ENCODE measurements at regions not wholly inside any gene's neighbourhood (a gene's known extent, or its start where the extent isn't known, plus 50 kb on each side); places are given as distances from the start of the nearest gene placed in this dataset.
"Not testable (repeated sequence)": the region's sequence is repeated elsewhere in the genome, so short reads cannot be mapped to it uniquely, and the experiment has no call there.

- DNase-seq: no peak
Observed at GRCh38 chr22:34763496-34763895, 302.5 kb upstream of the ISX start.

DNA sequence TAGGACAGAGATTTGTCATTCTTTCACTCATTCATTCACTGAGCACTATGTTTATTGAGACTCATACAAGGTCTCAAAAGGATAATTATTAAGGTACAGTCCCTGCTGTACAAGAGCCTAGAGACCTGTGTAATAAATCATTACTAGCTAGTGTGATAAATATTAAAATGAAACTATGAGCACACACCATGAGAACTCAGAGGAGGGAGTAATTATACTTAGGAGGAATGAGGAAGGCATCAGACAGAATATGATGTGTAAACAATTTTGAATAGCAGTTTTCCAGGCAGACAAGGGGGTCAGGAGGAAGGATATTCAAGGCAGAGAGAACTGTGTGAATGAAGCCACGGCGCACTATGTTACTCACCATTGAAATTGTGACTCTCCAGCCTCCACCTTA is 300.8 kb upstream of the ISX start:
- DNase-seq: no peak

DNA sequence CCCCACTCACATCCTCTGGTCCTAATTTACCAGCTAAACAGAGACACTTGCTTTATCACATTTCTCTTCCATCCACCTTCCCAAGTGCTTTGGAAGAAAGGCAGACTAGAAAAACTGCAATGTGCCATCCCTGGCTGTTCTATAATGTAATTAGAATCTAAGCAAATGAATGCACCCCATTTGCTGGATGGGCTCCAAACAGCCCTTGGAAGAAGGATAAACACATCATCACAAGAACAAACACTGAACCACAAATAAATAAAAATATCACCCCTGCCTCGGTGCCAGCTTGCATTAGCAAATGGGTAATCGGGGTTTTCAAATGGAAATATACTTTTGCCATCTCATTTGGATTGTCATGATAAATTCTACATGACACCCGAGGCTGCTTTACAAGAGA is 296.6 kb upstream of the ISX start:
- DNase-seq: no peak

GRCh38 chr22:34776817-34777216 is 289.1 kb upstream of the ISX start:
- no peak for DNase-seq

- no peak for DNase-seq
Observed at GRCh38 chr22:34781681-34782080, 284.3 kb upstream of the ISX start.

DNA sequence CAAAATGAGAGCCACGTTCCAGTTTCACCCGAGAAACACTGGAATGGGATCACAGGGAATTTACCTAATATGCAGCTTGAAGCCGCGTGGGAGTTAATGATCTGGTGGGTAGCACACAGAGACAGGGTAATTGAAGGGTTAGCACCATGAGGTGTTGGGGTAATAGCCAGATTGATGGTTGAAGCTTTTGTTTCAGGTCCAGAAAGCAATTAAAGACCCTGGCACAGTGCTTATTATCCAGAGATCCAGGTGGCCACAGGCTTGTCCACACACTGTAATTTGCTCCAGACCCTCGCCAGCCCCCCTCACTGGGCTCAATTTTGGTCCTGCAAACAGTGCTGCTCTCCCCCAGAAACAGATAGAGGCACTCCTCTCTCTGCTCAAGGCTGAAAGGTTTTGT is 282.5 kb upstream of the ISX start:
- no peak for DNase-seq

- no peak for DNase-seq
Observed at GRCh38 chr22:34784056-34784455, 281.9 kb upstream of the ISX start.

DNA sequence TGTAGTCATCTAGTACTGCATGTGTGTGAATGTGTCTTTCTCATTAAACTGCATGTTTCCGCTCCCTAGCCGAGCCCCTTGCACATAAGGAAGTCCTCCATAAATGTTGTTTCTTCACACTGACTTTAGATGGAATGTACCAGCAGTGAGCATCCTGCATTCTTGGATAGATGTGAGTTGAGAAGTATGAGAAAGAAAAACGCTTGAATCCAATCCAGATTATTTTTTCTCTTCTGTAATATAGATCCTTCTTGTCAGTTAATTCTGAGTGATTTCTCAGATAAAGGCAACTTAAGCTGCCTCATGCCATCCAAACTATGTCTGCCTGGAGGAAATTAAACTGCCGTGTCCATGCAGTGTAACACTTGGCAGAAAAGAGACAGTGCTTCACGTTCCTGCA is 268.1 kb upstream of the ISX start:
- DNase-seq: no peak

DNA sequence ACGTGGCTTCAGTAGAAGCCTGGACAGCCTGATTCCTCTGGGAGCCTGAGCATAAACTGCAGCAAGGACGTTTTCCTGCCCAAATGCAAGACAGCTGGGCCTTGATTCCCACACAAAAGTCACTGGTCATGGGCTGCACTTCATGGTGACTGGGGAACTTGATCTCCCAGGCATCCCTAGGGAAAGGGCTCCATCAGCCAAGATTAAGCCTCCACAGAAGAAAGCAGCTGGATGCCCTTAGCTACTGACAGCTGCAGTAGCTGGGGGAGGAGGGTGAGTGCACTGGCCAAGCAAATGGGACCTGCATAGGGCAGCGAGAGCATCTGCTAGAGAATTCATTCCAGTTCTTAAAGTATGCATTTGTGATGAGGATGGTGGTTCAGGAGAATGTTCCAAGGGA is 267.4 kb upstream of the ISX start:
- no peak for DNase-seq

DNA sequence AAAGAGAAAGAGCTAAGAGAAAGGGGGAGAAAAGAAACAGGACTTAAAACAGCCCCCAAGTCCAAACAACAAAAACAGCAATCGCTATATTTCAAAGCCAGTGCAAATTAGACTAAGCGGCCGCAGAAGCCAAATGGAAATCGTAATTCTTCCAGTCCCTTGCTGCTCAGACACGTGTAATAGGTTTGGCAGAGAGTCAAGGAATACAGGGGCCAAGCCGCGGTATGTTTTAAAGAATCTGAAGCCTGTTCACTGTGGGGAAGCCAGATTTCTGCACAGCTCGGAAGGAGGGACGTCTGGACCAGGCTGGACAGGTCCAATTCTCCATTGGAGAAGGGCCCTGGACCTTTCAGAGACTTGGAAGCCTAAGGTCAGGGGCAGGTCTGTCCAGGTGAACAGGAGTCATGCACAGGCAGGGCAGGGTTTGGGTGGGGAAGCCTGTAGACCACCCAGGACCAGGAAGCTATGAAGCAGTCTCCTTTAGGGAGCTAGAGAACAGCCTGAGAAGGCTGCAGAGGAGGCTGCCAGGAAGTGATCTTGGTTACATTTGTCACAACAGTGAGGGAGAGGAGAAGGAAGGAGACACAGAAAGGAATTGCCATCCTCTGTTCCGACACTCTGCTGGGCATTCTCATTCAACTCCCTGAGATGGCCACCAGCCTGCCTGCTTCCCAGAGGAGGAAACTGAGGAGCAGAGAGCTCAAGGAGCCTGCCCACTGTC is 265.5 kb upstream of the ISX start:
- DNase-seq: no peak

- DNase-seq: no peak
Observed at GRCh38 chr22:34801221-34801620, 264.7 kb upstream of the ISX start.

GRCh38 chr22:34804091-34804490 is 261.9 kb upstream of the ISX start:
- no peak for DNase-seq

DNA sequence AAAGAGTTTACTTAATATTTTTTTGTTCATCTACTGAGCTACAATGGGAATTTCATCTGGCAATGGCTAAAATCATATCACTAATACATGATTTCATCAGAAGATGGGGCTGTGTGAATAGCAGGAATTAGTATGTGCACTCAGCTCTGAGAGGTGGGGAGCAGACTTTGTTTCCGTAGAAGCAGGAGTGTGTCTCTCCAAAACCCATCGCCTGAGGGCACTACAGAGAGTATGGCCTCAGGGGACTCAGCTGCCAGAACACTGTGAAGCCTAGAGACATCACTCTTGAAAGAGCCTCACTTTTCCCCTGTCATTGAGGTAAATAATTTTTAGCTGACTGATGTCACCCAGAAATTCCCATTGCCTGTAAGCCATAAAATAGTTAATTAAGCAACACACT is 261.4 kb upstream of the ISX start:
- no peak for DNase-seq

GRCh38 chr22:34805771-34806170 is 260.2 kb upstream of the ISX start:
- no peak for DNase-seq

- DNase-seq: no peak
Observed at GRCh38 chr22:34808618-34809017, 257.3 kb upstream of the ISX start.

- DNase-seq: no peak
Observed at GRCh38 chr22:34812631-34813030, 253.3 kb upstream of the ISX start.

DNA sequence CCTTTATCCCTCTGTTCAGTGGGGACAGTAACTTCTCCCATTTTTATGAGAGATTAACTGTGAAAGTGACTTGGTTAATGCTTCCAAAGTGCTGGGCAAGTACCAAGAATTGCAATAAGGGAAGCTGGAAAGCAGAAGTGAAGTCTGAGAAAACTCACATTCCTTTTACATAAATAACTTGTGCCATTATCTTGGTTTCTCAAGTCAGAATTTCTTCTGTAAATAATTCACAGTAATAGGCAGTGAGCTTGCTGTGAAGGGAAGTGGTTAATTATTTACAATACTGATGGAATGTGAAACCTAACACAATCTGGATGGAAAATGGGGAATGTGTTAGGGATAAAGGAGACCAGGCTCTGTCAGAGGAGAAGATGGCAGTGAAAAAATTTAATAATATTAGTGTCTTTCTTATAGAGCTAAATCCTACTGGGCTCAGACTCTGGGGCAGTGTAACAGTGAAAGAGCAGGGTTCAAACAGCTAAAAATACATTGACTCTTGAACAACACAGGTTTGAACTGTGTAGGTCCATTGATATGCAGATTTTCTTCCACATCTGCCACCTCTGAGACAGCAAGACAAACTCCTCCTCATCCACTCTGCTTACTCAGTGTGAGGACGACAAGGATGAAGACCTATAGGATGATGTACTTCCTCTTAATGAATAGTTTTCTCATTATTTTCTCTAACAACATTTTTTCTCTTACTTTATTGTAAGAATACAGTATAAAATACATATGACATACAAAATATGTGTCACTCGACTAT is 251.5 kb upstream of the ISX start:
- no peak for DNase-seq

DNA sequence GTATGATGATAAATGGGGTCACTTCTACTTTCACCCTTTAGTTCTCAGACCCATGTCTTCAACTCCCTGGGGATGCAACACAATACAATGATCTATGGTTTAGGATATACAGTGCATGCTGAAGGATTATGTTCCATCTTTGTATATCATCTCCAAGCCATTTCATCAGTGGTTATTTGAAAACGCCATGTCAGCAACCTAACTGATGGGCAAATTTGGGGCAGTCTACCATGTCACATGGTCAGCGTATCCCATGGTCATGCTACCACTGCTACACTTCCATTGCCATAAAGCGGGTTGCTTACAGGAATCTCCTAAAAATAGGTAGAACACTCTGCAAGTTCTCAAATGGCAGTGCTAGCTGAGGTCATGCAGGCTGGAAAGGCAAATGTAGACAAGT is 236.5 kb upstream of the ISX start:
- DNase-seq: no peak

DNA sequence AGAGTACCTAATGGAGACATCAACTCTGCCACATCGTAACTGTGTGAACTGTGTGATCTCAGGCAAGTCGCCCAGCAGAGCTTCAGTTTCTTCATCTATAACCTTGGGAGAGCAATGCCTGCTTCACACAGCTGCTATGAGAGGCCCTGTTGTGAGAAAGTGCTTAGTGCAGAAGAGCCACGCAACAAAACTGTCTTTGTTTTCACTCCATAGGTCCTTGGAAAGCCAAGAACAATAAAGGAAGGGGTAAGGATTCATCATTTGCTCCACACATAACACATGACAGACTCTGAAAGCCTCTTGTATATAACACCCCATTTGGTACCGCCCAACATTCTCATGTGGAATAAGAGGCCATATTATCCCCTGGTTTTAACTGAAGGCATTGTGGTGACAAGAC is 231.9 kb upstream of the ISX start:
- no peak for DNase-seq

DNA sequence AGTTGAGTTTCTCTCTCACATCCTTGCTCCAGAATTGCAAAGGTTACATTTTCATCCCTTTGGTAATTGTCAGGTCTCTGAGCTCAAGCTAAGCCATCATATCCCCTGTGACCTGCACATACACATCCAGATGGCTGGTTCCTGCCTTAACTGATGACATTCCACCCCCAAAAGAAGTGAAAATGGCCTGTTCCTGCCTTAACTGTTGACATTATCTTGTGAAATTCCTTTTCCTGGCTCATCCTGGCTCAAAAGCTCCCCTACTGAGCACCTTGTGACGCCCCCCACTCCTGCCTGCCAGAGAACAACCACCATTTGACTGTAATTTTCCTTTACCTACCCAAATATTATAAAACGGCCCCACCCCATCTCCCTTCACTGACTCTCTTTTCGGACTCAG is 231.4 kb upstream of the ISX start:
- not testable (repeated sequence) for DNase-seq

DNA sequence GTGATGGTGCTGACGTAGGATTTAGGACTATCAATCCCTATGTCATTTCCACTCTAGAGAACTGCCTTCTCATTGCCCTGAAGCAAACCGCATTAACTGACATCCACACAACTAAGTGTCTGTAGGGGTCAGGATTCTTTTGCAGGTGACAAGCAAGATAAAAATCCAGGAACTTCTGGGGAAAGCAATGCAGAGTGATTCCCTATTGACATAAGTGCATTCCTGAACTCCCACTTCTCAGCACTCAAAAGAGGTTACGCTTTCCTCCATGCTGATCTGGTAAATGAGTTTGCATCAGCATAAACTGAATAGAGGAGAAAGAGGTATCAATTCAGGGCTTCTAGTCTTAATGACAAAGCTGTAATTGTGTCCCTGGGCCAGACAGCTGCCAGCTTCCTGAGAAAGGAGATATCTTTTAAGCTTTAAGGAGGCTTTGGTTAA is 224.6 kb upstream of the ISX start:
- no peak for DNase-seq

DNA sequence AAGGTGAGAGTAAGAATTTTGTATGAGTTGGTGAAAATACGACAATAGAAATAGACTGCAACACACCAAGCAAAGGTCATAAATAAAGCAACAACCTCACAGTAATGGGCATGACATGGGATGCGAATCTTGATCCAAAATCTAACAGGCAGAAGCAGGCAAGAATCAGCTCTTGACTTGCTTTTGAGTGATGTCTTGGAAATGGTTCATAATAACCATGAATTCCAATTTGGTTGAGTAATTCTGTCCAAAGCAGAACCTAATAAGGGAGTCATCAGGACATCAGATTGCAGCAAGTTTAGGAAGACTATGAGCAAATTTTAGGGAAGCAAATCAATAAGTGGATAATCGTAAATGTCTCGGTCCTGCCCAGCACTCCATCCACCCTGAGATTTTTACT is 224.0 kb upstream of the ISX start:
- no peak for DNase-seq

GRCh38 chr22:34842630-34843029 is 223.3 kb upstream of the ISX start:
- DNase-seq: no peak

- DNase-seq: not testable (repeated sequence)
Observed at GRCh38 chr22:34843743-34844142, 222.2 kb upstream of the ISX start.

DNA sequence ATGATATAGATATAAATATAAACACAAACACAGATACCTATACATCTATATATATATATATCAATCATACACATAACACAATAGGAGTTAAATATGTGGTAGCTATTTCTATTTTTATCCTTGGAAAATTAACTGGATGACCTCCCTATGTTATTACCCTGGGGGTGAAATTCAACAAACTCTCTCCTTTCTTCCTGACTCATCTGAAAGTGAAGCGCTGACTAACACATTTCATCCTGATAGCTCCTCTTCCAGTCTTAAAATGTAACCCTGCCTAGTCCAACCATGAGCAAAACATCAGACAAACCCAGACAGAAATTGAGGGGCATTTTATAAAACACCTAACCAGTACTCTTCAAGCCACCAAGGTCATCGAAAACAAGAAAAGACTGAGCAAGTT is 220.6 kb upstream of the ISX start:
- no peak for DNase-seq
